CD4-positive, alpha-beta memory T cell (primary cell): ENCODE measurements at regions not wholly inside any gene's neighbourhood (a gene's known extent, or its start where the extent isn't known, plus 50 kb on each side); places are given as distances from the start of the nearest gene placed in this dataset.
"Not testable (repeated sequence)": the region's sequence is repeated elsewhere in the genome, so short reads cannot be mapped to it uniquely, and the experiment has no call there.

Experiments
- CTCF ChIA-PET: fragments of 350-600 bp; sonication (Branson Sonifier 250); formaldehyde crosslinking; loops from one replicate; lab custom pipeline; 2021; ENCODE audit warnings: inconsistent platforms; ENCODE audit not compliant: partially characterized antibody; lab: Charles Lee
- POLR2A ChIA-PET: fragments of 350-600 bp; sonication (Branson Sonifier 250); formaldehyde crosslinking; loops from one replicate; lab custom pipeline; 2021; ENCODE audit not compliant: partially characterized antibody; lab: Charles Lee
- DNase-seq, 5 donors: peaks; one replicate each; pipeline versions ENCODE4 v3.0.0 to v3.0.0-alpha.2; 2020 to 2022; ENCODE audit warnings: mixed read lengths in 1 of 5
- H3K27ac ChIP-seq: one replicate; pipeline ENCODE4 v1.7.0; 2013; ENCODE audit warnings: low read depth, low read length
- H3K27me3 ChIP-seq: 2 replicates; pipeline ENCODE4 v1.7.0; 2013; ENCODE audit warnings: mild to moderate bottlenecking, low read length, moderate library complexity; ENCODE audit not compliant: insufficient read depth
- H3K36me3 ChIP-seq: 2 replicates; pipeline ENCODE4 v1.7.0; 2013; ENCODE audit warnings: mild to moderate bottlenecking, low read length, moderate library complexity; ENCODE audit not compliant: insufficient read depth
- H3K4me1 ChIP-seq: 2 replicates; pipeline ENCODE4 v1.7.0; 2013; ENCODE audit warnings: mild to moderate bottlenecking, low read length, moderate library complexity; ENCODE audit not compliant: insufficient read depth
- H3K4me3 ChIP-seq, 2 donors: one replicate each; pipeline ENCODE4 v1.7.0; 2013; ENCODE audit warnings: low read length in 2 of 2, mild to moderate bottlenecking in 1 of 2
- H3K9me3 ChIP-seq, 2 donors: one replicate each; pipeline ENCODE4 v1.7.0; 2013; ENCODE audit warnings: low read length in 2 of 2, control low read depth in 1 of 2; ENCODE audit not compliant: control insufficient read depth in 1 of 2
- H3K27ac Mint-ChIP-seq, 7 donors: one replicate each; pipeline ENCODE4 v1.8.0; 2020 to 2021; ENCODE audit warnings: mixed read lengths in 7 of 7, mild to moderate bottlenecking in 6 of 7, inconsistent platforms in 3 of 7, moderate library complexity in 3 of 7
- H3K27me3 Mint-ChIP-seq, 2 donors: one replicate each; pipeline ENCODE4 v1.8.0; 2020 to 2021; ENCODE audit warnings: mixed read lengths in 2 of 2
- H3K36me3 Mint-ChIP-seq, 2 donors: one replicate each; pipeline ENCODE4 v1.8.0; 2020 to 2021; ENCODE audit warnings: mixed read lengths in 2 of 2, inconsistent platforms in 1 of 2, mild to moderate bottlenecking in 1 of 2
- H3K4me1 Mint-ChIP-seq, 4 donors: one replicate each; pipeline ENCODE4 v1.8.0; 2020 to 2021; ENCODE audit warnings: mixed read lengths in 4 of 4, mild to moderate bottlenecking in 1 of 4
- H3K4me3 Mint-ChIP-seq, 8 donors: one replicate each; pipeline ENCODE4 v1.8.0; 2020 to 2021; ENCODE audit warnings: mixed read lengths in 8 of 8, mild to moderate bottlenecking in 7 of 8, moderate library complexity in 6 of 8, inconsistent platforms in 3 of 8
- H3K9me3 Mint-ChIP-seq, 8 donors: one replicate each; pipeline ENCODE4 v1.8.0; 2020 to 2021; ENCODE audit warnings: mixed read lengths in 8 of 8, mild to moderate bottlenecking in 5 of 8, inconsistent platforms in 3 of 8, moderate library complexity in 1 of 8
- intact Hi-C: fragments of 100-400 bp; cut with micrococcal nuclease; formaldehyde crosslinking; loops from one replicate; pipeline ENCODE4 v1.15.1; 2023

GRCh38 chr16:35208001-35208935, 1748.9 kb downstream of the TP53TG3F start:
- no peak overlapping the region for H3K4me3 Mint-ChIP-seq
- Histone ChIP-seq H3K36me3 (no peaks in the 10 kb centered on the region), H3K27me3 (no peaks in the 10 kb centered on the region), H3K9me3 (no peaks in the 10 kb centered on the region), H3K4me3 (no peak overlapping the region), H3K27ac (no peak overlapping the region), H3K4me1 (no peaks in the 10 kb centered on the region)
- no peaks in the 10 kb centered on the region for H3K4me1 Mint-ChIP-seq
- H3K36me3 Mint-ChIP-seq, result no peaks in the 10 kb centered on the region
- DNase-seq, result no peak
- H3K9me3 Mint-ChIP-seq, result peaks cover 0 to 37% (median 18%) of the 10 kb centered on the region in 8 donors
- no peaks in the 10 kb centered on the region for H3K27me3 Mint-ChIP-seq
- ChIA-PET CTCF (no interaction called here), POLR2A (no interaction called here)
- no peak overlapping the region for H3K27ac Mint-ChIP-seq
- intact Hi-C loops, result no loop called here

- Histone ChIP-seq H3K27me3 (no peaks in the 10 kb centered on the region), H3K36me3 (no peaks in the 10 kb centered on the region), H3K4me1 (no peaks in the 10 kb centered on the region), H3K9me3 (no peaks in the 10 kb centered on the region), H3K4me3 (no peak overlapping the region), H3K27ac (no peak overlapping the region)
- Mint-ChIP-seq H3K27me3 (no peaks in the 10 kb centered on the region), H3K27ac (no peak overlapping the region), H3K9me3 (peaks cover 0 to 27% (median 16%) of the 10 kb centered on the region in 8 donors), H3K4me3 (no peak overlapping the region), H3K4me1 (no peaks in the 10 kb centered on the region), H3K36me3 (no peaks in the 10 kb centered on the region)
- DNase-seq, result no peak
- ChIA-PET CTCF (no interaction called here), POLR2A (no interaction called here)
- intact Hi-C loops, result no loop called here
Observed at GRCh38 chr16:35210681-35211433, 1751.4 kb downstream of the TP53TG3F start.

- intact Hi-C loops, result no loop called here
- no peak for DNase-seq
- Mint-ChIP-seq H3K36me3 (no peaks in the 10 kb centered on the region), H3K4me1 (no peaks in the 10 kb centered on the region), H3K27ac (no peak overlapping the region), H3K27me3 (no peaks in the 10 kb centered on the region), H3K9me3 (peaks cover 4 to 29% (median 16%) of the 10 kb centered on the region in 8 donors), H3K4me3 (no peak overlapping the region)
- H3K4me1 ChIP-seq, result no peaks in the 10 kb centered on the region
- H3K4me3 ChIP-seq, result no peak overlapping the region
- no peaks in the 10 kb centered on the region for H3K36me3 ChIP-seq
- ChIA-PET CTCF (no interaction called here), POLR2A (no interaction called here)
- no peaks in the 10 kb centered on the region for H3K9me3 ChIP-seq
- H3K27ac ChIP-seq, result no peak overlapping the region
- no peaks in the 10 kb centered on the region for H3K27me3 ChIP-seq
Observed at GRCh38 chr16:35214840-35215239, 1755.4 kb downstream of the TP53TG3F start.

GRCh38 chr16:35215287-35215686, 1755.9 kb downstream of the TP53TG3F start:
- no peaks in the 10 kb centered on the region for H3K36me3 ChIP-seq
- peaks cover 4 to 31% (median 15%) of the 10 kb centered on the region in 8 donors for H3K9me3 Mint-ChIP-seq
- H3K36me3 Mint-ChIP-seq, result no peaks in the 10 kb centered on the region
- H3K27me3 Mint-ChIP-seq, result no peaks in the 10 kb centered on the region
- H3K4me3 Mint-ChIP-seq, result no peak overlapping the region
- no peaks in the 10 kb centered on the region for H3K4me1 ChIP-seq
- no peak overlapping the region for H3K4me3 ChIP-seq
- no peaks in the 10 kb centered on the region for H3K27me3 ChIP-seq
- no peaks in the 10 kb centered on the region for H3K4me1 Mint-ChIP-seq
- no peaks in the 10 kb centered on the region for H3K9me3 ChIP-seq
- ChIA-PET POLR2A (no interaction called here), CTCF (no interaction called here)
- intact Hi-C loops, result no loop called here
- no peak overlapping the region for H3K27ac ChIP-seq
- DNase-seq, result no peak
- H3K27ac Mint-ChIP-seq, result no peak overlapping the region

GRCh38 chr16:35216261-35216660, 1756.8 kb downstream of the TP53TG3F start:
- H3K36me3 ChIP-seq, POLR2A ChIA-PET, H3K27ac Mint-ChIP-seq, H3K4me1 Mint-ChIP-seq, H3K27ac ChIP-seq, H3K4me1 ChIP-seq, intact Hi-C loops, H3K27me3 Mint-ChIP-seq, DNase-seq, H3K9me3 ChIP-seq, H3K4me3 ChIP-seq, H3K4me3 Mint-ChIP-seq, H3K27me3 ChIP-seq, H3K36me3 Mint-ChIP-seq, CTCF ChIA-PET: not testable (repeated sequence)
- H3K9me3 Mint-ChIP-seq, result peaks cover 2 to 39% (median 18%) of the 10 kb centered on the region in 8 donors

- H3K27me3 Mint-ChIP-seq, result no peaks in the 10 kb centered on the region
- no peaks in the 10 kb centered on the region for H3K36me3 ChIP-seq
- no peaks in the 10 kb centered on the region for H3K4me1 ChIP-seq
- no peak overlapping the region for H3K27ac Mint-ChIP-seq
- ChIA-PET CTCF (no interaction called here), POLR2A (no interaction called here)
- H3K9me3 Mint-ChIP-seq, result peaks cover 4 to 54% (median 18%) of the 10 kb centered on the region in 8 donors
- H3K4me3 ChIP-seq, result no peak overlapping the region
- H3K4me3 Mint-ChIP-seq, result no peak overlapping the region
- no peaks in the 10 kb centered on the region for H3K4me1 Mint-ChIP-seq
- H3K27me3 ChIP-seq, result no peaks in the 10 kb centered on the region
- intact Hi-C loops, result no loop called here
- H3K27ac ChIP-seq, result no peak overlapping the region
- H3K36me3 Mint-ChIP-seq, result no peaks in the 10 kb centered on the region
- no peak for DNase-seq
- no peaks in the 10 kb centered on the region for H3K9me3 ChIP-seq
Observed at GRCh38 chr16:35221482-35222185, 1762.2 kb downstream of the TP53TG3F start.

- Histone ChIP-seq H3K36me3 (no peaks in the 10 kb centered on the region), H3K4me3 (no peak overlapping the region), H3K9me3 (peaks cover 0 to 7% of the 10 kb centered on the region in 2 donors), H3K4me1 (no peaks in the 10 kb centered on the region), H3K27ac (no peak overlapping the region), H3K27me3 (no peaks in the 10 kb centered on the region)
- intact Hi-C loops, result no loop called here
- Mint-ChIP-seq H3K4me1 (no peaks in the 10 kb centered on the region), H3K9me3 (peaks cover 0 to 41% (median 13%) of the 10 kb centered on the region in 8 donors), H3K36me3 (peaks cover 0 to 1% of the 10 kb centered on the region in 2 donors), H3K27ac (no peak overlapping the region), H3K4me3 (no peak overlapping the region), H3K27me3 (no peaks in the 10 kb centered on the region)
- ChIA-PET CTCF (no interaction called here), POLR2A (no interaction called here)
- no peak for DNase-seq
Observed at GRCh38 chr16:35234679-35235078, 1775.3 kb downstream of the TP53TG3F start.
